ENCODE measurements at regions not wholly inside any gene's neighbourhood (a gene's known extent, or its start where the extent isn't known, plus 50 kb on each side); places are given as distances from the start of the nearest gene placed in this dataset.

DNA sequence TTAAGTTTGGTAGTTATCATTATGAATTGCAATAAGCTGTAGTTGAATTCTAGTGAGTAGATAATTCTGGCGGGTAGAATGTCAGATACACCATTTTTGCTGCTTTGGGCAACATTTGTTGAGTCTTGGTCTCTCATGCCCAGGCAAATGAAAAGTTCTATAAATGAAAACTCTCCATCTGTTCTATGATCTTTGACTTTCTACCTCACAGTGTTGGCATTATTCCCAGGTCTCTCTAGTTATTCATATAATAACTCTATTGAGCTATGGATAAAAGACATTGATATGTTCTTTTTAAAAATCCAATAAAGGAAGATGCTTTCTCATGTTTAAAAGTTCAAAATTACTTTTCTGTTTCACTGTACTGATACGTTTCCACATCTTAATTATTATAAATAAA is 415.3 kb upstream of the SEMA3D start:
- no peak for TF ChIP-seq SUZ12 (IDR thresholded peaks at IDR 0.05; ENCODE audit: extremely low read depth, insufficient read depth, insufficient read length)
- TF ChIP-seq ZNF274 (IDR thresholded peaks at IDR 0.05; ENCODE audit: low read depth, low read length) = no peak
